ENCODE measurements at regions not wholly inside any gene's neighbourhood (a gene's known extent, or its start where the extent isn't known, plus 50 kb on each side); places are given as distances from the start of the nearest gene placed in this dataset.

DNA sequence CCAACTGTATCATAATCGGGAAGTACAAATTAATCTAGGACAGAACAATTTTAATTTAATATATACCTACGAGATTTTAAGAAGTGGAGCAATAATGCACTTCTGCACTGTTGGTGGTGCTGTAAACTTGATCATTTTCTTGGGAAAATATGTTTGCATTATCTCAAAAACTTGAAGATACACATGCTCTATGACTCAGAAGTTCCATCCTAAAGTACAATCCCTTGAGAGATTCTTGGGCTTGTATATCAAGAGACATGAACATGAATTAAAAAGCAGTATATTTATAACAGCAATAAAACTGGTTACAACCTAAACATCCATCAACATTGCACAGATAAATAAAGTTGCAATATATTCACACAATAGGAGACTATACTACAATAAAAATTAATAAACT lies 168.8 kb downstream of the CLCN4 start:
- Mint-ChIP-seq H3K9me3 (ENCODE audit: low read depth, unreplicated experiment) (no peaks in the 10 kb centered on the region), H3K27me3 (ENCODE audit: unreplicated experiment) (no peaks in the 10 kb centered on the region), H3K4me1 (ENCODE audit: low read depth, unreplicated experiment) (peaks cover 14% of the 10 kb centered on the region), H3K36me3 (ENCODE audit: insufficient read depth, unreplicated experiment) (peaks cover 5% of the 10 kb centered on the region), H3K27ac (ENCODE audit: unreplicated experiment) (no peak overlapping the region), H3K4me3 (ENCODE audit: low read depth, unreplicated experiment) (no peak overlapping the region)
- DNase-seq: no peak
- intact Hi-C loops (cut with micrococcal nuclease; ENCODE audit: unreplicated experiment): loop anchor here (1.0 to 5.0 kb wide), 3 partner anchors 71 to 312 kb away; no protein-coding TSS in a partner anchor
- TF ChIP-seq, protein P1, sequence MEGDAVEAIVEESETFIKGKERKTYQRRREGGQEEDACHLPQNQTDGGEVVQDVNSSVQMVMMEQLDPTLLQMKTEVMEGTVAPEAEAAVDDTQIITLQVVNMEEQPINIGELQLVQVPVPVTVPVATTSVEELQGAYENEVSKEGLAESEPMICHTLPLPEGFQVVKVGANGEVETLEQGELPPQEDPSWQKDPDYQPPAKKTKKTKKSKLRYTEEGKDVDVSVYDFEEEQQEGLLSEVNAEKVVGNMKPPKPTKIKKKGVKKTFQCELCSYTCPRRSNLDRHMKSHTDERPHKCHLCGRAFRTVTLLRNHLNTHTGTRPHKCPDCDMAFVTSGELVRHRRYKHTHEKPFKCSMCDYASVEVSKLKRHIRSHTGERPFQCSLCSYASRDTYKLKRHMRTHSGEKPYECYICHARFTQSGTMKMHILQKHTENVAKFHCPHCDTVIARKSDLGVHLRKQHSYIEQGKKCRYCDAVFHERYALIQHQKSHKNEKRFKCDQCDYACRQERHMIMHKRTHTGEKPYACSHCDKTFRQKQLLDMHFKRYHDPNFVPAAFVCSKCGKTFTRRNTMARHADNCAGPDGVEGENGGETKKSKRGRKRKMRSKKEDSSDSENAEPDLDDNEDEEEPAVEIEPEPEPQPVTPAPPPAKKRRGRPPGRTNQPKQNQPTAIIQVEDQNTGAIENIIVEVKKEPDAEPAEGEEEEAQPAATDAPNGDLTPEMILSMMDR (IDR thresholded peaks at IDR 0.05; ENCODE audit: unreplicated experiment): no peak
- BruUV-seq (replicated peaks): no TSS peak
- CTCF ChIA-PET: no interaction called here

DNA sequence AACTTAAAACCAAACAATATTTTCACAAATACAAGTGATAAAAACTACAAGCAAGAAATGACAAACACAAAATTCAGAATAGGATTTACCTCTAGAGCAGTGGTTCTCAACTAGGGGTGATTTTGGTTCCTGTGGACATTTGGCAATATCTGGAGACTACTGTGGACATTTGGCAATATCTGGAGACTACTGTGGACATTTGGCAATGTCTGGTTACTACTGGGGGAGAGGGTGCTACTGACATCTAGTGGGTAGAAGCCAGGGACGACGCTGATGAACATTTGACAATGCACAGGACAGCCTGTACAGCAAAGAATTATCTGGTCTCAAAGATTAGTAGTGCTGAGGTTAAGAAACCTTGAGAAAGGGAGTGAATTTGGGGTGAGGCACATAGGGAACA lies 169.8 kb downstream of the CLCN4 start:
- peak; percentile 30 for DNase-seq
- peaks cover 14% of the 10 kb centered on the region for H3K4me1 Mint-ChIP-seq (ENCODE audit: low read depth, unreplicated experiment)
- no peaks in the 10 kb centered on the region for H3K9me3 Mint-ChIP-seq (ENCODE audit: low read depth, unreplicated experiment)
- CTCF ChIA-PET: no interaction called here
- H3K36me3 Mint-ChIP-seq (ENCODE audit: insufficient read depth, unreplicated experiment): peaks cover 5% of the 10 kb centered on the region
- no TSS peak for BruUV-seq (replicated peaks)
- intact Hi-C loops (cut with micrococcal nuclease; ENCODE audit: unreplicated experiment): loop anchor here (1.0 to 5.0 kb wide), 3 partner anchors 72 to 311 kb away; no protein-coding TSS in a partner anchor
- H3K27me3 Mint-ChIP-seq (ENCODE audit: unreplicated experiment): no peaks in the 10 kb centered on the region
- H3K4me3 Mint-ChIP-seq (ENCODE audit: low read depth, unreplicated experiment): no peak overlapping the region
- TF ChIP-seq, protein P1 (IDR thresholded peaks at IDR 0.05; ENCODE audit: unreplicated experiment): no peak
- no peak overlapping the region for H3K27ac Mint-ChIP-seq (ENCODE audit: unreplicated experiment)

DNA sequence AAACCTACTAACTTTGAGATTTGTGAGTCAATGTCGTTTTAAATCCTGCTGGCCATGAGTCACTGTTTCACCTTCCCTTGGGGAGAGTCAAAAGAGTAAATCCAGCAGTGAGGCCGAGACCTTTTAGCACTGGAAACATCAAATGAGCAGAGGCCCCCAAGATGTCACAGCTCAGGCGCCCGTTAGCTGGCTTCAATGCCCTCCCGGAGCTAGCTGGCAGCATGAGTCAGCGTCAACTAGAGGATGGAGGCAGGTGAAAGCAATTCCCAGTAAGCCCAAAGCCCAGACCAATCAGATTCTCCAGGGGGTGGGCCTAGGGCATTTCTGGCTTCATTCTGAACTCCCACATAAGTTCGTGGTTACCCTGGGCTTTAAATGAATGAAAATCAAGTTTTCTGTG lies 170.9 kb downstream of the CLCN4 start:
- H3K4me3 Mint-ChIP-seq (ENCODE audit: low read depth, unreplicated experiment): no peak overlapping the region
- CTCF ChIA-PET: no interaction called here
- peaks cover 5% of the 10 kb centered on the region for H3K36me3 Mint-ChIP-seq (ENCODE audit: insufficient read depth, unreplicated experiment)
- no peak overlapping the region for H3K27ac Mint-ChIP-seq (ENCODE audit: unreplicated experiment)
- peak; percentile 34 for DNase-seq
- no TSS peak for BruUV-seq (replicated peaks)
- peaks cover 14% of the 10 kb centered on the region for H3K4me1 Mint-ChIP-seq (ENCODE audit: low read depth, unreplicated experiment)
- TF ChIP-seq, protein P1 (IDR thresholded peaks at IDR 0.05; ENCODE audit: unreplicated experiment): no peak
- intact Hi-C loops (cut with micrococcal nuclease; ENCODE audit: unreplicated experiment): loop anchor here (5.0 kb wide), 1 partner anchor 310 kb away; no protein-coding TSS in a partner anchor
- no peaks in the 10 kb centered on the region for H3K9me3 Mint-ChIP-seq (ENCODE audit: low read depth, unreplicated experiment)
- no peaks in the 10 kb centered on the region for H3K27me3 Mint-ChIP-seq (ENCODE audit: unreplicated experiment)

GRCh38 chrX:10329984-10330383 lies 173.2 kb downstream of the CLCN4 start:
- CTCF ChIA-PET: no interaction called here
- peaks cover 1% of the 10 kb centered on the region for H3K36me3 Mint-ChIP-seq (ENCODE audit: insufficient read depth, unreplicated experiment)
- peaks cover 14% of the 10 kb centered on the region for H3K4me1 Mint-ChIP-seq (ENCODE audit: low read depth, unreplicated experiment)
- intact Hi-C loops (cut with micrococcal nuclease; ENCODE audit: unreplicated experiment): loop anchor here (5.0 kb wide), 1 partner anchor 307 kb away; no protein-coding TSS in a partner anchor
- no TSS peak for BruUV-seq (replicated peaks)
- no peak overlapping the region for H3K27ac Mint-ChIP-seq (ENCODE audit: unreplicated experiment)
- TF ChIP-seq, protein P1 (IDR thresholded peaks at IDR 0.05; ENCODE audit: unreplicated experiment): no peak
- no peaks in the 10 kb centered on the region for H3K27me3 Mint-ChIP-seq (ENCODE audit: unreplicated experiment)
- no peak for DNase-seq
- H3K9me3 Mint-ChIP-seq (ENCODE audit: low read depth, unreplicated experiment): no peaks in the 10 kb centered on the region
- H3K4me3 Mint-ChIP-seq (ENCODE audit: low read depth, unreplicated experiment): no peak overlapping the region
